ENCODE measurements at regions not wholly inside any gene's neighbourhood (a gene's known extent, or its start where the extent isn't known, plus 50 kb on each side); places are given as distances from the start of the nearest gene placed in this dataset.

DNA sequence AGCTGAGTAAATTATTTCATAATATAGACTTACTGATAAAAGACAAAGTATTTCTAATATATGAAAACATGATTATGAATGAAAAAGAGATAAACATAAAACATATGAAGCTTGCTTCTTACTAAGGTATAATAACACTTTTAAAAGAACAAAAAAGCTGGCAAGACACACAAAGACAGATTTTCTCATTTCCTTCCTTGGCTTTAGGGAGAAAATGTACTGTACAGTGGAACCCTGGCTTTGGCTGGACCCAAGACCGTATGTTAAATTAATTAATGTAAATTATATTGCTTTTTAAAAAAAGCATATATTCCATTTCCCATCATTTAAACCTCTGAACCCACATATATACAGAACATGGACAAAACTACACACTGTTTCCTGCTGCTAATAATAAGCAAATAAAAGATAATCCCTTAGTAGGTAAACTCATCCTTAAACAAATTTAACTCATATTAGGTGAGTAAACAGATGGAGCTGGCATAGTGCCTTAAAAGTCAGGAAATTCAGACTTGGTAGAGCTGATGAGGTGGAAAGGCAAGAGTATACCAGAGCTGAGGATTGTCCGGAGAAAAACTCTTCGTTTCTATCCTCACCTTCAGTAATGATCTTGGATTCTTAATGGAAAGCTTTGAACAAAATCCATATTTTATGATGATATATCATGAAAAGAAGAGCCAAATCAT, 1016.4 kb upstream of the KCND2 start:
- TF ChIP-seq TAF1 (IDR thresholded peaks at IDR 0.05; ENCODE audit: low read depth) (no peak), CTCF (IDR thresholded peaks at IDR 0.05; ENCODE audit: poor library complexity, severe bottlenecking) (no peak), MXI1 (conservative IDR thresholded peaks at IDR 0.05; ENCODE audit: poor library complexity, severe bottlenecking) (no peak), POLR2AphosphoS5 (IDR thresholded peaks at IDR 0.05) (no peak), RAD21 (conservative IDR thresholded peaks at IDR 0.05) (no peak), REST (IDR thresholded peaks at IDR 0.05; ENCODE audit: borderline replicate concordance) (no peak), EZH2 (IDR thresholded peaks at IDR 0.05; ENCODE audit: borderline replicate concordance, insufficient read depth, low read length, poor library complexity, severe bottlenecking) (no peak)

Measured in neural cell (in vitro differentiated cells).